Lung (tissue), 11 donors: ENCODE measurements at regions not wholly inside any gene's neighbourhood (a gene's known extent, or its start where the extent isn't known, plus 50 kb on each side); places are given as distances from the start of the nearest gene placed in this dataset.

ENCODE experiments used
- ATAC-seq: fragments of 200-7000 bp; cut with Tn5 transposase; one replicate; pipeline ENCODE4 v1.9.1; 2020; ENCODE audit warnings: moderate number of reproducible peaks; ENCODE audit not compliant: insufficient read depth, low FRiP score
- DNase-seq, 3 donors: peaks; one replicate each; pipeline ENCODE4 v3.0.0-alpha.2; 2013 to 2017
- H3K27ac ChIP-seq, 2 donors: one replicate each; pipeline ENCODE4 v1.5.1; 2013; ENCODE audit warnings: mild to moderate bottlenecking in 2 of 2, moderate library complexity in 2 of 2, control low read depth in 1 of 2, inconsistent platforms in 1 of 2, low read depth in 1 of 2, low read length in 1 of 2
- H3K27me3 ChIP-seq, 3 donors: one replicate each; pipeline ENCODE4 v1.5.1; 2013; ENCODE audit warnings: low read length in 2 of 3; ENCODE audit not compliant: control insufficient read depth in 3 of 3, insufficient read depth in 3 of 3
- H3K36me3 ChIP-seq, 4 donors: one replicate each; pipeline ENCODE4 v1.5.1; 2013; ENCODE audit warnings: low read length in 4 of 4, mild to moderate bottlenecking in 1 of 4, moderate library complexity in 1 of 4; ENCODE audit not compliant: control insufficient read depth in 4 of 4, insufficient read depth in 4 of 4
- H3K4me1 ChIP-seq, 5 donors: one replicate each; pipeline ENCODE4 v1.5.1; 2013; ENCODE audit warnings: low read length in 5 of 5, mild to moderate bottlenecking in 2 of 5, moderate library complexity in 1 of 5; ENCODE audit not compliant: control insufficient read depth in 5 of 5, insufficient read depth in 5 of 5
- H3K4me3 ChIP-seq: one replicate; pipeline ENCODE4 v1.5.1; 2013; ENCODE audit warnings: mild to moderate bottlenecking, control low read depth, moderate library complexity
- H3K9ac ChIP-seq, 2 donors: one replicate each; pipeline ENCODE4 v1.5.1; 2013; ENCODE audit warnings: low read length in 2 of 2, control low read depth in 1 of 2; ENCODE audit not compliant: insufficient read depth in 1 of 2
- H3K9me3 ChIP-seq, 4 donors: one replicate each; pipeline ENCODE4 v1.5.1; 2013; ENCODE audit warnings: low read length in 3 of 4, mild to moderate bottlenecking in 1 of 4, moderate library complexity in 1 of 4; ENCODE audit not compliant: control insufficient read depth in 4 of 4, insufficient read depth in 3 of 4
- CTCF ChIP-seq: IDR thresholded peaks from 2 replicates; pipeline ENCODE4 v1.5.1; 2012; ENCODE audit warnings: mild to moderate bottlenecking; ENCODE audit errors: control extremely low read depth, extremely low read depth
- WGBS, 2 donors: extraction: QIAGEN DNeasy Blood & Tissue Kit; methylation state at CpG; one replicate each; pipeline ENCODE4 v1.1.7; 2013; 5-methylcytosine and 5-hydroxymethylcytosine counted together
- donor health status: control.
- donor health status: control.
- donor health status: Bipolar disorder and iron deficiency.
- donor health status: healthy.
- donor health status: DM: yes; HTN: yes; CAD: no.

- TF ChIP-seq CTCF, result no peak
- Histone ChIP-seq H3K4me3 (no peak overlapping the region), H3K27ac (no peak overlapping the region), H3K27me3 (no peaks in the 10 kb centered on the region), H3K9ac (no peak overlapping the region), H3K9me3 (no peaks in the 10 kb centered on the region), H3K36me3 (no peaks in the 10 kb centered on the region), H3K4me1 (peaks cover 0 to 35% (median 26%) of the 10 kb centered on the region in 5 donors)
- peak in 2 of 3 donors; percentile 43 to 44 for DNase-seq
- ATAC-seq, result no peak
- 76 to 81% methylated on average over 3 of the region's 3 CpGs for WGBS, 2 donors
Measured at GRCh38 chr2:41880561-41881243, 167.1 kb upstream of the PKDCC start.

GRCh38 chr2:41881249-41881648 is 166.6 kb upstream of the PKDCC start:
- peaks cover 0 to 36% (median 28%) of the 10 kb centered on the region in 5 donors for H3K4me1 ChIP-seq
- H3K9ac ChIP-seq, result no peak overlapping the region
- 58 to 82% methylated on average over 3 of the region's 3 CpGs for WGBS, 2 donors
- H3K9me3 ChIP-seq, result no peaks in the 10 kb centered on the region
- H3K36me3 ChIP-seq, result no peaks in the 10 kb centered on the region
- peak; percentile 70 to 93 (median 91) for DNase-seq
- no peak overlapping the region for H3K27ac ChIP-seq
- no peak for ATAC-seq
- no peaks in the 10 kb centered on the region for H3K27me3 ChIP-seq
- TF ChIP-seq CTCF, result no peak
- no peak overlapping the region for H3K4me3 ChIP-seq

GRCh38 chr2:41884718-41885117 is 163.1 kb upstream of the PKDCC start:
- DNase-seq, result no peak
- 79 to 91% methylated on average over 5 of the region's 5 CpGs for WGBS, 2 donors
- Histone ChIP-seq H3K36me3 (no peaks in the 10 kb centered on the region), H3K27me3 (no peaks in the 10 kb centered on the region), H3K4me1 (peaks cover 0 to 30% (median 22%) of the 10 kb centered on the region in 5 donors), H3K9me3 (no peaks in the 10 kb centered on the region), H3K27ac (no peak overlapping the region), H3K9ac (no peak overlapping the region), H3K4me3 (no peak overlapping the region)
- no peak for TF ChIP-seq CTCF
- ATAC-seq, result no peak
